Endothelial cell of umbilical vein (primary cell): ENCODE measurements at regions not wholly inside any gene's neighbourhood (a gene's known extent, or its start where the extent isn't known, plus 50 kb on each side); places are given as distances from the start of the nearest gene placed in this dataset.

Experiments used
- BruUV-seq: library from RNA; stranded (reverse); fragments of 400-500 nt; replicated peaks from 2 replicates; lab custom pipeline; 2021; lab: Mats Ljungman, UMichigan
- CTCF ChIA-PET: fragments of 300-600, 350-600 bp; sonication (Branson Sonifier 250); formaldehyde crosslinking; loops from one replicate; lab custom pipeline; 2021; ENCODE audit warnings: antibody characterized with exemption, inconsistent platforms; lab: Charles Lee
- POLR2A ChIA-PET: fragments of 300-600, 350-600 bp; sonication (Branson Sonifier 250); formaldehyde crosslinking; loops from one replicate; lab custom pipeline; 2021; ENCODE audit warnings: antibody characterized with exemption, inconsistent platforms; lab: Charles Lee
- DNase-seq: peaks from one replicate; pipeline ENCODE4 v3.0.0-alpha.2; 2011; ENCODE audit warnings: low read depth, low spot score
- FAIRE-seq: peaks from 2 replicates; lab custom pipeline; 2011; peaks lifted over from hg19 to GRCh38; lab: Jason Lieb, UNC
- H2AFZ ChIP-seq: 2 replicates; pipeline ENCODE4 v1.6.0; 2012; ENCODE audit warnings: low read depth, low read length, control low read depth, inconsistent platforms
- H3K27ac ChIP-seq: 2 replicates; pipeline ENCODE4 v1.5.1; 2011; ENCODE audit warnings: low read depth, mild to moderate bottlenecking, control low read depth, low read length, moderate library complexity; ENCODE audit not compliant: insufficient read depth
- H3K27me3 ChIP-seq, 2 experiments: 2 replicates each; pipeline versions ENCODE4 v1.6.0 to v1.6.1; 2011; ENCODE audit warnings: low read length in 2 of 2, mixed read lengths in 1 of 2; ENCODE audit not compliant: control insufficient read depth in 2 of 2, insufficient read depth in 2 of 2
- H3K36me3 ChIP-seq, 2 experiments: 2 replicates in 1 of 2; 3 replicates in 1 of 2; pipeline ENCODE4 v1.5.1; 2011; ENCODE audit warnings: low read length in 2 of 2, mild to moderate bottlenecking in 1 of 2, moderate library complexity in 1 of 2; ENCODE audit not compliant: control insufficient read depth in 2 of 2, insufficient read depth in 2 of 2; ENCODE audit errors: extremely low read depth in 1 of 2
- H3K4me1 ChIP-seq: 3 replicates; pipeline ENCODE4 v1.5.1; 2011; ENCODE audit warnings: mild to moderate bottlenecking, low read length; ENCODE audit not compliant: control insufficient read depth, insufficient read depth; ENCODE audit errors: extremely low read depth
- H3K4me2 ChIP-seq: 2 replicates; pipeline ENCODE4 v1.6.1; 2011; ENCODE audit warnings: low read length, control low read depth, mixed read lengths; ENCODE audit not compliant: insufficient read depth
- H3K4me3 ChIP-seq, 3 experiments: fragments of 200-600 bp in 1 of 3; sonication (generic), shearing (Covaris generic) in 1 of 3; replicated peaks in 1 of 3; 2 replicates each; pipeline ENCODE4 v1.5.1; 2011 to 2016; ENCODE audit warnings: control low read depth in 3 of 3, low read length in 3 of 3, mild to moderate bottlenecking in 2 of 3, inconsistent platforms in 1 of 3, low read depth in 1 of 3, moderate library complexity in 1 of 3; ENCODE audit not compliant: insufficient read depth in 1 of 3
- H3K79me2 ChIP-seq: 2 replicates; pipeline ENCODE4 v1.6.0; 2012; ENCODE audit warnings: low read length, inconsistent platforms; ENCODE audit not compliant: control insufficient read depth, insufficient read depth
- H3K9ac ChIP-seq: replicated peaks from 2 replicates; pipeline ENCODE3; 2011; ENCODE audit warnings: low read length, control low read depth; ENCODE audit not compliant: insufficient read depth; ENCODE audit errors: extremely low read depth
- H3K9me1 ChIP-seq: replicated peaks from 3 replicates; pipeline ENCODE4 v1.6.0; 2011; ENCODE audit warnings: mild to moderate bottlenecking, low read length; ENCODE audit not compliant: control insufficient read depth, insufficient read depth; ENCODE audit errors: extremely low read depth
- H3K9me3 ChIP-seq: replicated peaks from 2 replicates; pipeline ENCODE4 v1.5.1; 2012; ENCODE audit warnings: low read length, inconsistent platforms; ENCODE audit not compliant: control insufficient read depth, insufficient read depth
- H4K20me1 ChIP-seq: replicated peaks from 2 replicates; pipeline ENCODE3; 2011; ENCODE audit warnings: mild to moderate bottlenecking, low read length; ENCODE audit not compliant: control insufficient read depth, insufficient read depth; ENCODE audit errors: extremely low read depth
- EZH2 ChIP-seq: IDR thresholded peaks from 2 replicates; pipeline ENCODE4 v1.6.1; 2012; ENCODE audit warnings: borderline replicate concordance, low read depth, mild to moderate bottlenecking, moderate library complexity, low read length, inconsistent platforms; ENCODE audit not compliant: severe bottlenecking
- FOS ChIP-seq: IDR thresholded peaks from 2 replicates; pipeline ENCODE4 v1.6.1; 2011; ENCODE audit warnings: mild to moderate bottlenecking, low read length, moderate library complexity, borderline replicate concordance; ENCODE audit not compliant: insufficient read depth
- GATA2 ChIP-seq: IDR thresholded peaks from 2 replicates; pipeline ENCODE4 v1.7.0; 2011; ENCODE audit warnings: low read depth, mild to moderate bottlenecking, moderate library complexity, mixed read lengths, low read length; ENCODE audit not compliant: insufficient read length, insufficient read depth
- JUN ChIP-seq: IDR thresholded peaks from 2 replicates; pipeline ENCODE4 v1.6.1; 2011; ENCODE audit warnings: borderline replicate concordance, low read depth; ENCODE audit not compliant: insufficient read length, insufficient read depth
- MYC ChIP-seq: IDR thresholded peaks from one replicate; pipeline ENCODE4 v1.6.1; 2011; ENCODE audit warnings: mild to moderate bottlenecking, low read depth, low read length
- POLR2A ChIP-seq: IDR thresholded peaks from 2 replicates; pipeline ENCODE4 v1.6.1; 2012; ENCODE audit warnings: low read depth, mild to moderate bottlenecking, control low read depth, low read length
- POLR2AphosphoS5 ChIP-seq: IDR thresholded peaks from 2 replicates; pipeline ENCODE4 v1.6.1; 2012; ENCODE audit warnings: low read depth, mild to moderate bottlenecking, control low read depth, low read length, moderate library complexity; ENCODE audit not compliant: insufficient read depth
- dilution Hi-C: fragments of 300-500 bp; cut with MboI; formaldehyde crosslinking; loops from one replicate; pipeline ENCODE4 v1.15.0; 2019; ENCODE audit warnings: low sequenced_read_pairs; ENCODE audit not compliant: extremely low pct_ligation_motif_present
- intact Hi-C: fragments of 100-400 bp; cut with micrococcal nuclease; formaldehyde crosslinking; loops from one replicate; pipeline ENCODE4 v1.10.0; 2022
- TF ChIP-seq, protein P1 (sequence below): IDR thresholded peaks from 2 replicates; pipeline ENCODE4 v1.6.1; 2011; ENCODE audit not compliant: insufficient read depth, insufficient read length
- TF ChIP-seq, protein P2 (sequence below), 2 donors: IDR thresholded peaks; 1 replicate in 1 of 2; 2 replicates in 1 of 2; pipeline ENCODE4 v1.5.1; 2011; ENCODE audit warnings: low read length in 2 of 2, mild to moderate bottlenecking in 2 of 2, moderate library complexity in 2 of 2, control low read depth in 1 of 2, inconsistent platforms in 1 of 2, low read depth in 1 of 2; ENCODE audit not compliant: insufficient read depth in 1 of 2; ENCODE audit errors: extremely low read depth in 1 of 2

DNA sequence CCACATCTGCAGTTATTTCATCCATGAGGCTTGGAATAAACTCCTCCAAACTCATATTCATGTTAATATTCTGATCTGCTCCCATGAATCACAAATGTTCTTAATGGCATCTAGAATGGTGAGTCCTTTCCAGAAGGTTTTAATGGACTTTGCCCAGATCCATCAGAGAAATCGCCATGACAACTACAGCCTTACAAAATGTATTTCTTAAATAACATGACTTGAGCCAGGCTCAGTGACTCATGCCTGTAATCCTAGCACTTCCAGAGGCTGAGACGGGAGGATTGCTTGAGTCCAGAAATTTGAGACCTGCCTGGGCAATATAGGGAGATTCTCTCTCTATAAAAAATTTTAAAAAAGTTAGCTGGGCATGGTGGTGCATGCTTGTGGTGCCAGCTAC is 102.1 kb upstream of the TMEM168 start:
- no peak overlapping the region for H3K4me2 ChIP-seq
- H3K36me3 ChIP-seq, result no peaks in the 10 kb centered on the region
- TF ChIP-seq FOS (no peak), MYC (no peak), POLR2AphosphoS5 (no peak), GATA2 (no peak), JUN (no peak), EZH2 (no peak), POLR2A (no peak)
- TF ChIP-seq, protein P1, sequence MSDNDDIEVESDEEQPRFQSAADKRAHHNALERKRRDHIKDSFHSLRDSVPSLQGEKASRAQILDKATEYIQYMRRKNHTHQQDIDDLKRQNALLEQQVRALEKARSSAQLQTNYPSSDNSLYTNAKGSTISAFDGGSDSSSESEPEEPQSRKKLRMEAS, result no peak
- TF ChIP-seq, protein P2, sequence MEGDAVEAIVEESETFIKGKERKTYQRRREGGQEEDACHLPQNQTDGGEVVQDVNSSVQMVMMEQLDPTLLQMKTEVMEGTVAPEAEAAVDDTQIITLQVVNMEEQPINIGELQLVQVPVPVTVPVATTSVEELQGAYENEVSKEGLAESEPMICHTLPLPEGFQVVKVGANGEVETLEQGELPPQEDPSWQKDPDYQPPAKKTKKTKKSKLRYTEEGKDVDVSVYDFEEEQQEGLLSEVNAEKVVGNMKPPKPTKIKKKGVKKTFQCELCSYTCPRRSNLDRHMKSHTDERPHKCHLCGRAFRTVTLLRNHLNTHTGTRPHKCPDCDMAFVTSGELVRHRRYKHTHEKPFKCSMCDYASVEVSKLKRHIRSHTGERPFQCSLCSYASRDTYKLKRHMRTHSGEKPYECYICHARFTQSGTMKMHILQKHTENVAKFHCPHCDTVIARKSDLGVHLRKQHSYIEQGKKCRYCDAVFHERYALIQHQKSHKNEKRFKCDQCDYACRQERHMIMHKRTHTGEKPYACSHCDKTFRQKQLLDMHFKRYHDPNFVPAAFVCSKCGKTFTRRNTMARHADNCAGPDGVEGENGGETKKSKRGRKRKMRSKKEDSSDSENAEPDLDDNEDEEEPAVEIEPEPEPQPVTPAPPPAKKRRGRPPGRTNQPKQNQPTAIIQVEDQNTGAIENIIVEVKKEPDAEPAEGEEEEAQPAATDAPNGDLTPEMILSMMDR (IDR thresholded peaks at IDR 0.05; ENCODE audit: extremely low read depth in 1 of 2, insufficient read depth in 1 of 2, low read depth in 1 of 2, low read length in 2 of 2), result no peak
- H4K20me1 ChIP-seq, result no peaks in the 10 kb centered on the region
- ChIA-PET CTCF (interaction anchor here (1.8 kb wide), 1 partner anchor 23 kb away, joined by 5 read pairs; no protein-coding TSS in a partner anchor), POLR2A (interaction anchor here (0.7 kb wide), 1 partner anchor 10 kb away, joined by 3 read pairs; no protein-coding TSS in a partner anchor)
- H3K9me3 ChIP-seq, result no peaks in the 10 kb centered on the region
- no peaks in the 10 kb centered on the region for H3K9me1 ChIP-seq
- no peaks in the 10 kb centered on the region for H3K79me2 ChIP-seq
- no peaks in the 10 kb centered on the region for H3K4me1 ChIP-seq
- H3K4me3 ChIP-seq, result no peak overlapping the region
- BruUV-seq, result no TSS peak
- DNase-seq, result no peak
- no peak overlapping the region for H3K9ac ChIP-seq
- intact Hi-C loops (no loop called here), dilution Hi-C loops (no loop called here)
- H3K27ac ChIP-seq, result no peak overlapping the region
- no peak overlapping the region for H2AFZ ChIP-seq
- FAIRE-seq, result no peak
- no peaks in the 10 kb centered on the region for H3K27me3 ChIP-seq
